ENCODE measurements at regions not wholly inside any gene's neighbourhood (a gene's known extent, or its start where the extent isn't known, plus 50 kb on each side); places are given as distances from the start of the nearest gene placed in this dataset.
"Not testable (repeated sequence)": the region's sequence is repeated elsewhere in the genome, so short reads cannot be mapped to it uniquely, and the experiment has no call there.

DNA sequence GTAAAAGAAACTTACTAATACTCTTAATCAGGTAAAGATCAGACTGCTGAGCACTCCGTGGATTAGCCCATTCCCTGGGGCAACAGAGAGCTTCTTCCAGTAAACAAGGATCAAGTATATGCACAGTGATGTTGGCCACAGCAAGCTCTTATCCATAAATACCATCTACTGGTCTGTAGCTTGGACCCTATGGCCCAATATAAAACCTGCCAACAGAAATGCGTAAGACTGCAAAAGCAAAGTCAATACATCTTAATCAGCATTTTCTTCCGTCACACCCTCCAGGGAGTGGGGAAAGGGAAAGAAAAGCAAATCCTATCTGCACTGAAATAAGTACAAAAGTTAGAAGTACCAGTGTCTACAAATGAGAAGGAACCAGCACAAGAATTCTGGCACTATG, 1082.1 kb downstream of the ZPLD1 start:
- TF ChIP-seq ESRRG (CRISPR knock-in tag; IDR thresholded peaks at IDR 0.05) (no peak), ZNF565 (CRISPR knock-in tag; conservative IDR thresholded peaks at IDR 0.05; ENCODE audit: low read depth) (no peak), ZNF8 (CRISPR knock-in tag; IDR thresholded peaks at IDR 0.05) (no peak), CSDC2 (CRISPR knock-in tag; IDR thresholded peaks at IDR 0.05) (no peak), BACH2 (CRISPR knock-in tag; IDR thresholded peaks at IDR 0.05; ENCODE audit: borderline replicate concordance) (no peak), PPARA (CRISPR knock-in tag; IDR thresholded peaks at IDR 0.05; ENCODE audit: borderline replicate concordance) (no peak), TCF4 (CRISPR knock-in tag; IDR thresholded peaks at IDR 0.05; ENCODE audit: borderline replicate concordance) (no peak), ZC3H10 (CRISPR knock-in tag; IDR thresholded peaks at IDR 0.05) (no peak), ZFP3 (CRISPR knock-in tag; IDR thresholded peaks at IDR 0.05) (no peak), OSR1 (CRISPR knock-in tag; IDR thresholded peaks at IDR 0.05) (no peak), ISL1 (CRISPR knock-in tag; IDR thresholded peaks at IDR 0.05) (no peak)
- TF ChIP-seq, protein P1, sequence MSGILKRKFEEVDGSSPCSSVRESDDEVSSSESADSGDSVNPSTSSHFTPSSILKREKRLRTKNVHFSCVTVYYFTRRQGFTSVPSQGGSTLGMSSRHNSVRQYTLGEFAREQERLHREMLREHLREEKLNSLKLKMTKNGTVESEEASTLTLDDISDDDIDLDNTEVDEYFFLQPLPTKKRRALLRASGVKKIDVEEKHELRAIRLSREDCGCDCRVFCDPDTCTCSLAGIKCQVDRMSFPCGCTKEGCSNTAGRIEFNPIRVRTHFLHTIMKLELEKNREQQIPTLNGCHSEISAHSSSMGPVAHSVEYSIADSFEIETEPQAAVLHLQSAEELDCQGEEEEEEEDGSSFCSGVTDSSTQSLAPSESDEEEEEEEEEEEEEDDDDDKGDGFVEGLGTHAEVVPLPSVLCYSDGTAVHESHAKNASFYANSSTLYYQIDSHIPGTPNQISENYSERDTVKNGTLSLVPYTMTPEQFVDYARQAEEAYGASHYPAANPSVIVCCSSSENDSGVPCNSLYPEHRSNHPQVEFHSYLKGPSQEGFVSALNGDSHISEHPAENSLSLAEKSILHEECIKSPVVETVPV (CRISPR knock-in tag; IDR thresholded peaks at IDR 0.05), result no peak
- TF ChIP-seq, protein P2, sequence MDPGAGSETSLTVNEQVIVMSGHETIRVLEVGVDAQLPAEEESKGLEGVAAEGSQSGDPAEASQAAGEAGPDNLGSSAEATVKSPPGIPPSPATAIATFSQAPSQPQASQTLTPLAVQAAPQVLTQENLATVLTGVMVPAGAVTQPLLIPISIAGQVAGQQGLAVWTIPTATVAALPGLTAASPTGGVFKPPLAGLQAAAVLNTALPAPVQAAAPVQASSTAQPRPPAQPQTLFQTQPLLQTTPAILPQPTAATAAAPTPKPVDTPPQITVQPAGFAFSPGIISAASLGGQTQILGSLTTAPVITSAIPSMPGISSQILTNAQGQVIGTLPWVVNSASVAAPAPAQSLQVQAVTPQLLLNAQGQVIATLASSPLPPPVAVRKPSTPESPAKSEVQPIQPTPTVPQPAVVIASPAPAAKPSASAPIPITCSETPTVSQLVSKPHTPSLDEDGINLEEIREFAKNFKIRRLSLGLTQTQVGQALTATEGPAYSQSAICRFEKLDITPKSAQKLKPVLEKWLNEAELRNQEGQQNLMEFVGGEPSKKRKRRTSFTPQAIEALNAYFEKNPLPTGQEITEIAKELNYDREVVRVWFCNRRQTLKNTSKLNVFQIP (CRISPR knock-in tag; IDR thresholded peaks at IDR 0.05; ENCODE audit: borderline replicate concordance, low read depth), result no peak
- TF ChIP-seq, protein P3, sequence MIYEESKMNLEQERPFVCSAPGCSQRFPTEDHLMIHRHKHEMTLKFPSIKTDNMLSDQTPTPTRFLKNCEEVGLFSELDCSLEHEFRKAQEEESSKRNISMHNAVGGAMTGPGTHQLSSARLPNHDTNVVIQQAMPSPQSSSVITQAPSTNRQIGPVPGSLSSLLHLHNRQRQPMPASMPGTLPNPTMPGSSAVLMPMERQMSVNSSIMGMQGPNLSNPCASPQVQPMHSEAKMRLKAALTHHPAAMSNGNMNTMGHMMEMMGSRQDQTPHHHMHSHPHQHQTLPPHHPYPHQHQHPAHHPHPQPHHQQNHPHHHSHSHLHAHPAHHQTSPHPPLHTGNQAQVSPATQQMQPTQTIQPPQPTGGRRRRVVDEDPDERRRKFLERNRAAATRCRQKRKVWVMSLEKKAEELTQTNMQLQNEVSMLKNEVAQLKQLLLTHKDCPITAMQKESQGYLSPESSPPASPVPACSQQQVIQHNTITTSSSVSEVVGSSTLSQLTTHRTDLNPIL (CRISPR knock-in tag; IDR thresholded peaks at IDR 0.05; ENCODE audit: low read depth), result no peak
- no peak for ATAC-seq

DNA sequence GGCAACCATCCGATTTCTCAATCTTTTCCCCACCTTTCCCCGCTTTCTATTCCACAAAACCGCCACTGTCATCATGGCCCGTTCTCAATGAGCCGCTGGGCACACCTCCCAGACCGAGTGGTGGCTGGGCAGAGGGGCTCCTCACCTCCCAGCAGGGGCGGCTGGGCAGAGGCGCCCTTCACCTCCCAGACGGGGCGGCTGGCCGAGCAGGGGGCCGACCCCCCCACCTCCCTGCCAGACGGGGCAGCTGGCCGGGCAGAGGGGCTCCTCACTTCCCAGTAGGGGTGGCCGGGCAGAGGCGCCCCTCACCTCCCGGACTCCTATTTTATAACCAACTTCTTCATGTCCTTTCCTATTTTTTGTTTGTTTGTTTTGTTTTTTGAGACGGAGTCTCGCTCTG, 1096.5 kb downstream of the ZPLD1 start:
- not testable (repeated sequence) for ATAC-seq

DNA sequence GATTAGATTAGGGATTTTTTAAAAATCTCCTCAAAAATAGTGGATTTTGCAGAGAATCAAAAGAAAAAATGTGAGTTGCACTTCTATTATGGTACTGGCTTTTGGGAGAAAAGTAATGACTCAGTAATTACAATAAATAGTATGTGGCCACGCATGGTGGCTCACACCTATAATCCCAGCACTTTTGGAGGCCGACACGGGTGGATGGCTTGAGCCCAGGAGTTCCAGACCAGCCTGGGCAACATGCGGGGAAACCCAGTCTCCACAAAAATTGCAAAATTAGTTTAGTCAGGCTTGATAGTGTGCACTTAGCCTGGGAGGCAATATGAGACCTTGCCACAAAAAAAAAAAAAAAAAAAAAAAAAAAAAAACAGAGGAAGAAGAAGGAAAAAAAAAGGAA, 1098.2 kb downstream of the ZPLD1 start:
- TF ChIP-seq TOX (CRISPR knock-in tag; IDR thresholded peaks at IDR 0.05; ENCODE audit: borderline replicate concordance), result no peak
- TF ChIP-seq ZFP30 (CRISPR knock-in tag; IDR thresholded peaks at IDR 0.05), result no peak
- TF ChIP-seq GLIS3 (CRISPR knock-in tag; IDR thresholded peaks at IDR 0.05), result no peak
- TF ChIP-seq, protein P4, sequence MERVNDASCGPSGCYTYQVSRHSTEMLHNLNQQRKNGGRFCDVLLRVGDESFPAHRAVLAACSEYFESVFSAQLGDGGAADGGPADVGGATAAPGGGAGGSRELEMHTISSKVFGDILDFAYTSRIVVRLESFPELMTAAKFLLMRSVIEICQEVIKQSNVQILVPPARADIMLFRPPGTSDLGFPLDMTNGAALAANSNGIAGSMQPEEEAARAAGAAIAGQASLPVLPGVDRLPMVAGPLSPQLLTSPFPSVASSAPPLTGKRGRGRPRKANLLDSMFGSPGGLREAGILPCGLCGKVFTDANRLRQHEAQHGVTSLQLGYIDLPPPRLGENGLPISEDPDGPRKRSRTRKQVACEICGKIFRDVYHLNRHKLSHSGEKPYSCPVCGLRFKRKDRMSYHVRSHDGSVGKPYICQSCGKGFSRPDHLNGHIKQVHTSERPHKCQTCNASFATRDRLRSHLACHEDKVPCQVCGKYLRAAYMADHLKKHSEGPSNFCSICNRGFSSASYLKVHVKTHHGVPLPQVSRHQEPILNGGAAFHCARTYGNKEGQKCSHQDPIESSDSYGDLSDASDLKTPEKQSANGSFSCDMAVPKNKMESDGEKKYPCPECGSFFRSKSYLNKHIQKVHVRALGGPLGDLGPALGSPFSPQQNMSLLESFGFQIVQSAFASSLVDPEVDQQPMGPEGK (CRISPR knock-in tag; IDR thresholded peaks at IDR 0.05; ENCODE audit: borderline replicate concordance), result no peak
- no peak for TF ChIP-seq OSR1 (CRISPR knock-in tag; IDR thresholded peaks at IDR 0.05)
- TF ChIP-seq ZNF8 (CRISPR knock-in tag; IDR thresholded peaks at IDR 0.05), result no peak
- no peak for TF ChIP-seq SNAI2 (CRISPR knock-in tag; IDR thresholded peaks at IDR 0.05)
- no peak for TF ChIP-seq PPARA (CRISPR knock-in tag; IDR thresholded peaks at IDR 0.05; ENCODE audit: borderline replicate concordance)
- TF ChIP-seq ZFP3 (CRISPR knock-in tag; IDR thresholded peaks at IDR 0.05), result no peak
- TF ChIP-seq, protein P1 (CRISPR knock-in tag; IDR thresholded peaks at IDR 0.05), result no peak
- no peak for TF ChIP-seq ISL1 (CRISPR knock-in tag; IDR thresholded peaks at IDR 0.05)
- no peak for TF ChIP-seq ESRRG (CRISPR knock-in tag; IDR thresholded peaks at IDR 0.05)
- TF ChIP-seq, protein P2 (CRISPR knock-in tag; IDR thresholded peaks at IDR 0.05; ENCODE audit: borderline replicate concordance, low read depth), result no peak
- TF ChIP-seq, protein P3 (CRISPR knock-in tag; IDR thresholded peaks at IDR 0.05; ENCODE audit: low read depth), result no peak
- no peak for ATAC-seq
